Skeletal muscle tissue (tissue), 3 donors: ENCODE measurements at regions not wholly inside any gene's neighbourhood (a gene's known extent, or its start where the extent isn't known, plus 50 kb on each side); places are given as distances from the start of the nearest gene placed in this dataset.

Experiments
- H3K27ac ChIP-seq: one replicate; pipeline ENCODE4 v1.7.0; 2013; ENCODE audit warnings: mild to moderate bottlenecking, low read depth, low read length, inconsistent platforms
- H3K27me3 ChIP-seq, 3 donors: one replicate each; pipeline ENCODE4 v1.7.0; 2013; ENCODE audit warnings: low read length in 3 of 3; ENCODE audit not compliant: control insufficient read depth in 3 of 3, insufficient read depth in 3 of 3
- H3K36me3 ChIP-seq, 3 donors: one replicate each; pipeline ENCODE4 v1.7.0; 2013; ENCODE audit warnings: low read length in 3 of 3; ENCODE audit not compliant: control insufficient read depth in 3 of 3, insufficient read depth in 3 of 3
- H3K4me1 ChIP-seq, 3 donors: one replicate each; pipeline ENCODE4 v1.7.0; 2013; ENCODE audit warnings: low read length in 3 of 3, mild to moderate bottlenecking in 3 of 3; ENCODE audit not compliant: control insufficient read depth in 3 of 3, insufficient read depth in 3 of 3
- H3K4me3 ChIP-seq, 3 donors: one replicate each; pipeline ENCODE4 v1.7.0; 2013; ENCODE audit warnings: low read length in 3 of 3
- H3K9ac ChIP-seq, 3 donors: one replicate each; pipeline ENCODE4 v1.7.0; 2013; ENCODE audit warnings: low read length in 3 of 3, mild to moderate bottlenecking in 3 of 3, moderate library complexity in 2 of 3, low read depth in 1 of 3
- H3K9me3 ChIP-seq, 3 donors: one replicate each; pipeline ENCODE4 v1.7.0; 2013; ENCODE audit warnings: low read length in 3 of 3; ENCODE audit not compliant: control insufficient read depth in 3 of 3
- donor health status: Osteomylitis.

DNA sequence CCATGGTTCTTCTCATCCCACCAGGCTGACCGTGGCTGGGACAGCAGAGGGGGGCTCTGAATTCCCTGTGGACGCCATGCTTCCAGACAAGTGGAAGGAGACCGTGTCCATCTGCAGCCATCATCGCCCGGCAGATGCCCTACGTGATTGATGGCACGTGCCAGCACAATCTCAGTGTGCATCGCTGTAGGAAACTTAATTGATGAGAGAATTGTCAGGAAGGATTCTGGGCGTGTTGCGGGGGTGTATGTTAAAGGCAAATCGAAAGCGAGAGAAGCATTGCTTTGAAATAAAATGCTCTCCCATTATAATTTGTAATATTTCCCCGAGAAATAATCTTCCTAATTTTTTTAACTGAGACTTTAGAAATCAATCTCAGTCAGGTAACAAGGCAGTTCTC lies 185.5 kb upstream of the CDH4 start:
- no peaks in the 10 kb centered on the region for H3K27me3 ChIP-seq
- no peak overlapping the region for H3K9ac ChIP-seq
- H3K36me3 ChIP-seq = no peaks in the 10 kb centered on the region
- H3K9me3 ChIP-seq = peaks cover 0 to 4% (median 3%) of the 10 kb centered on the region in 3 donors
- no peaks in the 10 kb centered on the region for H3K4me1 ChIP-seq
- no peak overlapping the region for H3K4me3 ChIP-seq
- H3K27ac ChIP-seq = no peak overlapping the region

DNA sequence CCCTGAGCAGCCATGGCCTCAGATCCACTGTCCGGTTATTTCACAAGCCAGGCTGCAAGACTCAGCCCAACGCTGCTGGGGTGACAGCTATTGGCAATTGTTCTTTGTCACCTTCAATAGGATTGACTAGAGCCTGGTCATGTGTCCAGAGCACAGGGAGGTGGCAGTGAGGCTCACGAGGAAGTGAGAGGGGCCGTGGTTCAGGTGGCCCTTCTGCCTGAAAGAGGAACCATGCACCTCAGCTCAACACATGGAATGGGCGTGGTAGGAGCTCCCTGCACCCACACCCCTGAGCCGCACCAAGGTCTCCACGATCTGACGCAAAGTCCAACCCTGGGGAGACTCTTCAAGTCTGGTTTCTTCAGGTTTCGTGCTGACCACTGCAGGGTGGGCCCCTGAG lies 184.8 kb upstream of the CDH4 start:
- Histone ChIP-seq H3K9me3 (peaks cover 0 to 4% (median 3%) of the 10 kb centered on the region in 3 donors), H3K27ac (no peak overlapping the region), H3K36me3 (no peaks in the 10 kb centered on the region), H3K9ac (no peak overlapping the region), H3K27me3 (no peaks in the 10 kb centered on the region), H3K4me3 (no peak overlapping the region), H3K4me1 (no peaks in the 10 kb centered on the region)

DNA sequence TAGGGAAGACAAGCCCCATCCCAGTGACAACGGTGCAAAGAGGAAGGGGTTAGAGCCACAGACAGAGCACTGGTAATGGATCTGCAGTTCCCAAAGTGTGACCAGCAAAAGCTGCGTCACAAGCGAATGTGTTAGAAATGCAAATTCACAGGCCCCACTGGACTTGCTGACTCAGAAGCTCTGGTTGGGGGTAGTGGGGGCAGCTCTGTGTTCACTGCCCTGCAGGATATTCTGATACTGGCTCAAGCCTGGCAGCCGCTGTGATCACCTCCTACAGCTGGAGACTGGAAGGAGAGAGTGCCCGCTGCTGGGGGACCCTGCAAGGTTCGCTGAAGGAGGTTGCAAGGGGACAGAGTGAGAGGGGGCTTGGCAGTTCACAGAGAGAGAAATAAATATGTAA lies 179.7 kb upstream of the CDH4 start:
- H3K4me1 ChIP-seq = no peaks in the 10 kb centered on the region

DNA sequence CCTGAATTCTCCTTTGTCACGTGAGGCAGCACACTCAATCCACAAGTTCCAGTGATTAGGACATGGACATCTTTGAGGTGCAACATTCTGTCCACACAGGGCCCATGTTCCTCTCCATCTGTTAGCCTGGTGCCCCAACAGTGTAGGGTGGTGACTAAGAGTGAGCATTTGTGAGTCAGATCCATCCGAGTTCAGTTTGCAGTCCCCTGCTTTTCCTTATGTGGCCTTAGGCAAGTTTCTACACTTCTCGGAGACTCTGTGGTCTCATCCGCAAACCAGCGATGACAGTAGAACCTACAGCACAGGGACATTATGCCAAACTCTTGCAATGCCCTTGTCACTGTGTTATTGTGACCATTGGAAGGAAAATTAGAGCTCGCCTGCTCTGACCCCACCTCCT lies 178.7 kb upstream of the CDH4 start:
- Histone ChIP-seq H3K9me3 (peaks cover 0 to 3% (median 0%) of the 10 kb centered on the region in 3 donors), H3K4me1 (no peaks in the 10 kb centered on the region), H3K36me3 (no peaks in the 10 kb centered on the region), H3K27me3 (no peaks in the 10 kb centered on the region), H3K9ac (no peak overlapping the region), H3K27ac (no peak overlapping the region), H3K4me3 (no peak overlapping the region)

More for the DNA sequence above, 179.7 kb upstream of the CDH4 start:
- Histone ChIP-seq H3K27me3 (no peaks in the 10 kb centered on the region), H3K4me3 (no peak overlapping the region), H3K36me3 (no peaks in the 10 kb centered on the region), H3K27ac (no peak overlapping the region), H3K9me3 (peaks cover 0 to 3% (median 0%) of the 10 kb centered on the region in 3 donors), H3K9ac (no peak overlapping the region)

GRCh38 chr20:61082720-61083119 lies 169.3 kb upstream of the CDH4 start:
- Histone ChIP-seq H3K4me1 (no peaks in the 10 kb centered on the region), H3K4me3 (no peak overlapping the region), H3K9ac (no peak overlapping the region), H3K9me3 (peaks cover 0 to 8% (median 4%) of the 10 kb centered on the region in 3 donors), H3K27ac (no peak overlapping the region), H3K36me3 (no peaks in the 10 kb centered on the region), H3K27me3 (peaks cover 0 to 4% (median 0%) of the 10 kb centered on the region in 3 donors)

DNA sequence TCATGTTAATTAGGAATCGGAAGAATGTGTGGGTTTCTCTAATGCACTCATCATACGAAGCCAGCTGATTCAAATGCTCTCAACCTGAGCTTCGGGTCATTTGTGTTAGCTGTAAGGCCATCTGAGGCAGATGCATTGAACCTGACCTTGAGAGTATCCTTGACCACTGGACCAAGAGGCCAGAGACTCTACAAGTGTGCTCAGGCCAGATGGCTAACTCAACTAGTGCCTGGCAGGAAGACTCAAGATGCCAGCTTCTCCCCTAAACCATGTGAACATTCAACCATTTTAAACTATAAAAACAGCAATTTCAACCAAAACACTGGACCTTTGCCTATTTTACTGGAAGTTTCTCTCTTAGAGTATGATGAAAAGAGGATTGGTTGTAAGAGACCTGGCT lies 168.6 kb upstream of the CDH4 start:
- Histone ChIP-seq H3K27me3 (peaks cover 0 to 4% (median 0%) of the 10 kb centered on the region in 3 donors), H3K27ac (no peak overlapping the region), H3K4me1 (no peaks in the 10 kb centered on the region), H3K36me3 (no peaks in the 10 kb centered on the region), H3K9ac (no peak overlapping the region), H3K4me3 (no peak overlapping the region), H3K9me3 (peaks cover 0 to 8% (median 4%) of the 10 kb centered on the region in 3 donors)

- no peak overlapping the region for H3K9ac ChIP-seq
- H3K27me3 ChIP-seq = peaks cover 0 to 4% (median 0%) of the 10 kb centered on the region in 3 donors
- no peaks in the 10 kb centered on the region for H3K4me1 ChIP-seq
- no peak overlapping the region for H3K4me3 ChIP-seq
- H3K9me3 ChIP-seq = peaks cover 0 to 8% (median 4%) of the 10 kb centered on the region in 3 donors
- no peaks in the 10 kb centered on the region for H3K36me3 ChIP-seq
- no peak overlapping the region for H3K27ac ChIP-seq
Observed at GRCh38 chr20:61086031-61086430, 166.0 kb upstream of the CDH4 start.

GRCh38 chr20:61090541-61090940 lies 161.5 kb upstream of the CDH4 start:
- H3K4me1 ChIP-seq = no peaks in the 10 kb centered on the region

GRCh38 chr20:61092251-61092650 lies 159.8 kb upstream of the CDH4 start:
- H3K27me3 ChIP-seq = no peaks in the 10 kb centered on the region
- no peaks in the 10 kb centered on the region for H3K36me3 ChIP-seq
- H3K4me1 ChIP-seq = no peaks in the 10 kb centered on the region
- H3K9ac ChIP-seq = no peak overlapping the region
- no peak overlapping the region for H3K27ac ChIP-seq
- H3K9me3 ChIP-seq = peaks cover 2 to 15% (median 5%) of the 10 kb centered on the region in 3 donors
- no peak overlapping the region for H3K4me3 ChIP-seq

More at GRCh38 chr20:61090541-61090940, 161.5 kb upstream of the CDH4 start:
- H3K27ac ChIP-seq = no peak overlapping the region
- H3K27me3 ChIP-seq = no peaks in the 10 kb centered on the region
- H3K9me3 ChIP-seq = peaks cover 0 to 9% (median 5%) of the 10 kb centered on the region in 3 donors
- no peaks in the 10 kb centered on the region for H3K36me3 ChIP-seq
- no peak overlapping the region for H3K4me3 ChIP-seq
- no peak overlapping the region for H3K9ac ChIP-seq

- Histone ChIP-seq H3K36me3 (no peaks in the 10 kb centered on the region), H3K4me3 (peak overlapping the region in 1 of 3 donors; percentile 7), H3K9ac (no peak overlapping the region), H3K27ac (no peak overlapping the region), H3K9me3 (peaks cover 2 to 15% (median 5%) of the 10 kb centered on the region in 3 donors), H3K4me1 (no peaks in the 10 kb centered on the region), H3K27me3 (peaks cover 0 to 9% (median 0%) of the 10 kb centered on the region in 3 donors)
Observed at GRCh38 chr20:61094581-61094980, 157.5 kb upstream of the CDH4 start.
